ENCODE measurements at regions not wholly inside any gene's neighbourhood (a gene's known extent, or its start where the extent isn't known, plus 50 kb on each side); places are given as distances from the start of the nearest gene placed in this dataset.

- no peaks in the 10 kb centered on the region for H3K9me3 Mint-ChIP-seq (ENCODE audit: unreplicated experiment)
- H3K4me2 ChIP-seq (ENCODE audit: low read length) = no peak overlapping the region
- TF ChIP-seq EZH2 (IDR thresholded peaks at IDR 0.05; ENCODE audit: insufficient read depth, low read length) = no peak
These were observed 80.6 kb downstream of the FEM1C start for GRCh38 chr5:115463983-115464382.

DNA sequence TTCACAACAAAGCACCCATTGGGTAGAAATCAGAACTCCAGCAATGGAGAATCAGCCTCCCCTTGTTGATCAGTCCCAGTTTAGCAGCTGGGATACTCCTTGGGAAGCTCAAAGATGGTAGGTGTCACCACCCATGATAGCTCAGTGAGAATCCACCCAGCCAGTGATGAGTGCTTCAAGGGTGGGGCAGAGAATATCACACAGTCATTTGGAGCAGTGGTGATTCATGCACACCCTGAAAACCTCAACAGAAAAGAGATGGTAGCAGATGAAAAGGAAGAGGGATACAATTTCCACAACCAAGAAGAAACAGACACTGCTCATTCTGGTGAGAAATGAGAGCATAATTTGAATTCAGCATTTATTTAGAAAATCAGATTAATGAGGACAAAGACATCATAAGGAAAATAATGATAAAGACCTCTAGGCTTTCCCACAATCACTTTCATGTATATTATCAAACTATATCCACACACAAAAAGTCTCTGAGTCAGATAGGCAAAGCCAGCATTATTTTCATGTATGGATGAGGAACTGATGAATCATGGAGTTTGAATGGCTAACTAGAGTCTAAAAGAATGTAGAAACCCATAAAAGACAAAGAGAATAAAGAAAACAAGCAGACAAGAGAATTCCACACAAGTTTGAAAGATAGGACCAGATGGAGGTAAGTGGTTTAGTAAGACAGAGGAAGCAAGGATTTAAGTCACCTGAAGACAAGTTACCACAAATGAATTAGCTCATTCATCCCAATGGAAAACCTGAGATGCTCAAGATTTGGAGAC lies 82.9 kb downstream of the FEM1C start:
- Histone ChIP-seq H2AFZ (ENCODE audit: low read depth, low read length) (no peak overlapping the region), H3K27me3 (ENCODE audit: insufficient read depth, low read length) (no peaks in the 10 kb centered on the region), H3K9ac (ENCODE audit: low read length) (peak overlapping the region; percentile 64), H3K4me2 (ENCODE audit: low read length) (peak overlapping the region; percentile 76), H3K36me3 (ENCODE audit: insufficient read depth, low read length) (no peaks in the 10 kb centered on the region), H3K27ac (ENCODE audit: low read depth, low read length) (peak overlapping the region; percentile 96), H3K9me3 (ENCODE audit: insufficient read depth, low read depth, low read length) (no peaks in the 10 kb centered on the region), H3K4me3 (ENCODE audit: insufficient read depth, low read depth, low read length) (peak overlapping the region; percentile 29), H3K4me1 (ENCODE audit: insufficient read depth, low read length) (peaks cover 27% of the 10 kb centered on the region), H4K20me1 (ENCODE audit: insufficient read depth, low read length) (no peaks in the 10 kb centered on the region), H3K79me2 (ENCODE audit: insufficient read depth, low read length) (no peaks in the 10 kb centered on the region)
- peak; percentile 96 for FAIRE-seq
- Mint-ChIP-seq H3K27me3 (ENCODE audit: low read depth, unreplicated experiment) (no peaks in the 10 kb centered on the region), H3K4me1 (ENCODE audit: low read depth, unreplicated experiment) (peaks cover 32% of the 10 kb centered on the region), H3K27ac (ENCODE audit: unreplicated experiment) (no peak overlapping the region), H3K9me3 (ENCODE audit: unreplicated experiment) (no peaks in the 10 kb centered on the region), H3K4me3 (ENCODE audit: unreplicated experiment) (no peak overlapping the region), H3K36me3 (ENCODE audit: low read depth, unreplicated experiment) (no peaks in the 10 kb centered on the region)
- peak; percentile 92 for DNase-seq (ENCODE audit: low read depth)
- no peak for TF ChIP-seq EZH2 (IDR thresholded peaks at IDR 0.05; ENCODE audit: insufficient read depth, low read length)
- TF ChIP-seq CTCF (IDR thresholded peaks at IDR 0.05; ENCODE audit: insufficient read depth, low read depth, low read length) = no peak

More at GRCh38 chr5:115463983-115464382, 80.6 kb downstream of the FEM1C start:
- DNase-seq (ENCODE audit: low read depth) = peak; percentile 52
- Histone ChIP-seq H3K27ac (ENCODE audit: low read depth, low read length) (no peak overlapping the region), H4K20me1 (ENCODE audit: insufficient read depth, low read length) (no peaks in the 10 kb centered on the region), H3K4me1 (ENCODE audit: insufficient read depth, low read length) (peaks cover 27% of the 10 kb centered on the region), H2AFZ (ENCODE audit: low read depth, low read length) (no peak overlapping the region), H3K27me3 (ENCODE audit: insufficient read depth, low read length) (no peaks in the 10 kb centered on the region), H3K36me3 (ENCODE audit: insufficient read depth, low read length) (no peaks in the 10 kb centered on the region), H3K79me2 (ENCODE audit: insufficient read depth, low read length) (no peaks in the 10 kb centered on the region), H3K4me3 (ENCODE audit: insufficient read depth, low read depth, low read length) (no peak overlapping the region), H3K9me3 (ENCODE audit: insufficient read depth, low read depth, low read length) (no peaks in the 10 kb centered on the region), H3K9ac (ENCODE audit: low read length) (no peak overlapping the region)
- no peaks in the 10 kb centered on the region for H3K36me3 Mint-ChIP-seq (ENCODE audit: low read depth, unreplicated experiment)
- H3K27ac Mint-ChIP-seq (ENCODE audit: unreplicated experiment) = no peak overlapping the region
- FAIRE-seq = no peak
- H3K4me1 Mint-ChIP-seq (ENCODE audit: low read depth, unreplicated experiment) = peaks cover 23% of the 10 kb centered on the region
- H3K27me3 Mint-ChIP-seq (ENCODE audit: low read depth, unreplicated experiment) = no peaks in the 10 kb centered on the region
- H3K4me3 Mint-ChIP-seq (ENCODE audit: unreplicated experiment) = no peak overlapping the region

- no peaks in the 10 kb centered on the region for H3K9me3 ChIP-seq (ENCODE audit: insufficient read depth, low read depth, low read length)
- no peak overlapping the region for H2AFZ ChIP-seq (ENCODE audit: low read depth, low read length)
- H3K9me3 Mint-ChIP-seq (ENCODE audit: unreplicated experiment) = no peaks in the 10 kb centered on the region
- H4K20me1 ChIP-seq (ENCODE audit: insufficient read depth, low read length) = no peaks in the 10 kb centered on the region
- H3K27me3 ChIP-seq (ENCODE audit: insufficient read depth, low read length) = no peaks in the 10 kb centered on the region
- H3K9ac ChIP-seq (ENCODE audit: low read length) = peak overlapping the region; percentile 64
- peak overlapping the region; percentile 96 for H3K27ac ChIP-seq (ENCODE audit: low read depth, low read length)
- H3K4me3 ChIP-seq (ENCODE audit: insufficient read depth, low read depth, low read length) = peak overlapping the region; percentile 25
- H3K4me1 Mint-ChIP-seq (ENCODE audit: low read depth, unreplicated experiment) = peaks cover 35% of the 10 kb centered on the region
- H3K4me2 ChIP-seq (ENCODE audit: low read length) = peak overlapping the region; percentile 76
- peaks cover 27% of the 10 kb centered on the region for H3K4me1 ChIP-seq (ENCODE audit: insufficient read depth, low read length)
- H3K27ac Mint-ChIP-seq (ENCODE audit: unreplicated experiment) = no peak overlapping the region
- no peaks in the 10 kb centered on the region for H3K36me3 Mint-ChIP-seq (ENCODE audit: low read depth, unreplicated experiment)
- no peak overlapping the region for H3K4me3 Mint-ChIP-seq (ENCODE audit: unreplicated experiment)
- TF ChIP-seq EZH2 (IDR thresholded peaks at IDR 0.05; ENCODE audit: insufficient read depth, low read length) (no peak), CTCF (IDR thresholded peaks at IDR 0.05; ENCODE audit: insufficient read depth, low read depth, low read length) (no peak)
- FAIRE-seq (no peak), DNase-seq (ENCODE audit: low read depth) (peak; percentile 61)
- H3K79me2 ChIP-seq (ENCODE audit: insufficient read depth, low read length) = no peaks in the 10 kb centered on the region
- no peaks in the 10 kb centered on the region for H3K27me3 Mint-ChIP-seq (ENCODE audit: low read depth, unreplicated experiment)
- no peaks in the 10 kb centered on the region for H3K36me3 ChIP-seq (ENCODE audit: insufficient read depth, low read length)
These were observed 83.5 kb downstream of the FEM1C start for GRCh38 chr5:115461093-115461492.
